Hepatocyte (in vitro differentiated cells): ENCODE measurements at regions not wholly inside any gene's neighbourhood (a gene's known extent, or its start where the extent isn't known, plus 50 kb on each side); places are given as distances from the start of the nearest gene placed in this dataset.

Source experiments
- EZH2 ChIP-seq: fragments of 200-600 bp; sonication (generic); IDR thresholded peaks from 2 replicates; pipeline ENCODE4 v1.6.1; 2016; ENCODE audit warnings: antibody characterized with exemption, mild to moderate bottlenecking, borderline replicate concordance
- EZH2phosphoT487 ChIP-seq: fragments of 200-600 bp; sonication (generic); IDR thresholded peaks from one replicate; pipeline ENCODE4 v1.6.1; 2018; ENCODE audit warnings: antibody characterized with exemption, mild to moderate bottlenecking, low read depth, moderate library complexity; ENCODE audit not compliant: unreplicated experiment, severe bottlenecking
- TF ChIP-seq, protein P1 (sequence below): fragments of 200-600 bp; sonication (generic); IDR thresholded peaks from 2 replicates; pipeline ENCODE4 v1.5.1; 2016; ENCODE audit warnings: antibody characterized with exemption, mild to moderate bottlenecking; ENCODE audit not compliant: poor library complexity

- TF ChIP-seq, protein P1, sequence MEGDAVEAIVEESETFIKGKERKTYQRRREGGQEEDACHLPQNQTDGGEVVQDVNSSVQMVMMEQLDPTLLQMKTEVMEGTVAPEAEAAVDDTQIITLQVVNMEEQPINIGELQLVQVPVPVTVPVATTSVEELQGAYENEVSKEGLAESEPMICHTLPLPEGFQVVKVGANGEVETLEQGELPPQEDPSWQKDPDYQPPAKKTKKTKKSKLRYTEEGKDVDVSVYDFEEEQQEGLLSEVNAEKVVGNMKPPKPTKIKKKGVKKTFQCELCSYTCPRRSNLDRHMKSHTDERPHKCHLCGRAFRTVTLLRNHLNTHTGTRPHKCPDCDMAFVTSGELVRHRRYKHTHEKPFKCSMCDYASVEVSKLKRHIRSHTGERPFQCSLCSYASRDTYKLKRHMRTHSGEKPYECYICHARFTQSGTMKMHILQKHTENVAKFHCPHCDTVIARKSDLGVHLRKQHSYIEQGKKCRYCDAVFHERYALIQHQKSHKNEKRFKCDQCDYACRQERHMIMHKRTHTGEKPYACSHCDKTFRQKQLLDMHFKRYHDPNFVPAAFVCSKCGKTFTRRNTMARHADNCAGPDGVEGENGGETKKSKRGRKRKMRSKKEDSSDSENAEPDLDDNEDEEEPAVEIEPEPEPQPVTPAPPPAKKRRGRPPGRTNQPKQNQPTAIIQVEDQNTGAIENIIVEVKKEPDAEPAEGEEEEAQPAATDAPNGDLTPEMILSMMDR, result no peak
- TF ChIP-seq EZH2 (no peak), EZH2phosphoT487 (no peak)
These were observed 235.5 kb upstream of the MEOX2 start for GRCh38 chr7:15922002-15922401.
